AG04449 (cell line): ENCODE measurements at regions not wholly inside any gene's neighbourhood (a gene's known extent, or its start where the extent isn't known, plus 50 kb on each side); places are given as distances from the start of the nearest gene placed in this dataset.
A peak's percentile ranks its signal among the peaks of the same experiment; 100 is the strongest.

Experiments
- CTCF ChIA-PET: fragments of 350-600 bp; formaldehyde crosslinking; extraction: SDS; loops from one replicate; lab custom pipeline; 2021; ENCODE audit warnings: antibody characterized with exemption; lab: Yijun Ruan, JAX
- POLR2A ChIA-PET: fragments of 400-600, 350-600 bp; formaldehyde crosslinking; extraction: SDS; loops from one replicate; lab custom pipeline; 2020; ENCODE audit warnings: antibody characterized with exemption, inconsistent platforms; lab: Yijun Ruan, JAX
- DNase-seq: peaks from one replicate; pipeline ENCODE4 v3.0.0-alpha.2; 2010; ENCODE audit warnings: low read depth, low spot score
- H3K4me3 ChIP-seq: 2 replicates; pipeline ENCODE4 v1.5.1; 2011; ENCODE audit warnings: low read depth, mild to moderate bottlenecking, control low read depth, low read length
- TF ChIP-seq, protein P1 (sequence below): IDR thresholded peaks from one replicate; pipeline ENCODE4 v1.5.1; 2011; ENCODE audit warnings: mild to moderate bottlenecking, moderate library complexity, low read length, control low read depth, inconsistent platforms; ENCODE audit not compliant: insufficient read depth; ENCODE audit errors: missing control alignments

DNA sequence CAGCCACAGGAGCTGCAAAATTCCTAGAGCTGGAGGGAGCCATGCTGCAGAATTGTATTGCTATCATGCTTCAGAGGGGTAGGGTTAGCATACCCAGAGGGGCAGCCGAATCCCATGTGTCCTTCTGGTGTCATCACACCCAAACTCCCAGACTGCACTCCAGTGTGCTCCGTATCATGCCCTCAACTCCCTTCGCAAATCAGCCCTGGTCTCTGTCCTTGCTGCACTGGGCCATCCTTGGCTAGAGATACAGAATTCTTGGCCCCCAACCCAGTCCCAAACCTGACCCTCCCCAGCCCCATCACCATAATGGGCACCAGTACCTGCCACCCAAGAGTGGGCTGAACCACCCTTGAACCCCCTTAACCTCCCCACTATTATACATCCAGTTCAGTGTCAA, 138.3 kb downstream of the ANKRD60 start:
- TF ChIP-seq, protein P1, sequence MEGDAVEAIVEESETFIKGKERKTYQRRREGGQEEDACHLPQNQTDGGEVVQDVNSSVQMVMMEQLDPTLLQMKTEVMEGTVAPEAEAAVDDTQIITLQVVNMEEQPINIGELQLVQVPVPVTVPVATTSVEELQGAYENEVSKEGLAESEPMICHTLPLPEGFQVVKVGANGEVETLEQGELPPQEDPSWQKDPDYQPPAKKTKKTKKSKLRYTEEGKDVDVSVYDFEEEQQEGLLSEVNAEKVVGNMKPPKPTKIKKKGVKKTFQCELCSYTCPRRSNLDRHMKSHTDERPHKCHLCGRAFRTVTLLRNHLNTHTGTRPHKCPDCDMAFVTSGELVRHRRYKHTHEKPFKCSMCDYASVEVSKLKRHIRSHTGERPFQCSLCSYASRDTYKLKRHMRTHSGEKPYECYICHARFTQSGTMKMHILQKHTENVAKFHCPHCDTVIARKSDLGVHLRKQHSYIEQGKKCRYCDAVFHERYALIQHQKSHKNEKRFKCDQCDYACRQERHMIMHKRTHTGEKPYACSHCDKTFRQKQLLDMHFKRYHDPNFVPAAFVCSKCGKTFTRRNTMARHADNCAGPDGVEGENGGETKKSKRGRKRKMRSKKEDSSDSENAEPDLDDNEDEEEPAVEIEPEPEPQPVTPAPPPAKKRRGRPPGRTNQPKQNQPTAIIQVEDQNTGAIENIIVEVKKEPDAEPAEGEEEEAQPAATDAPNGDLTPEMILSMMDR: no peak
- DNase-seq: no peak
- POLR2A ChIA-PET: no interaction called here
- H3K4me3 ChIP-seq: no peak overlapping the region
- CTCF ChIA-PET: no interaction called here

DNA sequence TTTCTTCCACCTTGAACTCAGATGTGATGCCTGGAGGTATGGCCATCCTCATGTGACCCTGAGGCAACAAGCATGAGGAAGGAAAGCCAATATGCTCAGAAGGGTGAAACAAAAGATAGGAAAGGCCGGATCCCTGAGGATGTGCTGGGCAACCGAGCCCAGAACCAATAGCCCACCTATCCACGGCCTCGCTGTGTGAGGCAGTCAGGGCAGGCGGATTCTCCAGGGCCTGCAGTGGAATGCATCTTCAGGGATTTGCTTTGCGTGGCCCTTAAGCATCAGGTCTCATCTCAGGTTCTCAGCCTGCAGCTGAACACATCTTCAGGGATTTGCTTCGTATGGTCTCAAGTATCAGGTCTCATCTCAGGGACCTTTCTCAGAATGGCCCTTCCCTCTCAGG, 139.8 kb downstream of the ANKRD60 start:
- TF ChIP-seq, protein P1: no peak
- CTCF ChIA-PET: interaction anchor here (1.2 to 4.0 kb wide), 12 partner anchors 8 to 491 kb away, joined by 3 to 59 read pairs (median 7); no protein-coding TSS in a partner anchor
- POLR2A ChIA-PET: no interaction called here
- no peak for DNase-seq
- H3K4me3 ChIP-seq: no peak overlapping the region

DNA sequence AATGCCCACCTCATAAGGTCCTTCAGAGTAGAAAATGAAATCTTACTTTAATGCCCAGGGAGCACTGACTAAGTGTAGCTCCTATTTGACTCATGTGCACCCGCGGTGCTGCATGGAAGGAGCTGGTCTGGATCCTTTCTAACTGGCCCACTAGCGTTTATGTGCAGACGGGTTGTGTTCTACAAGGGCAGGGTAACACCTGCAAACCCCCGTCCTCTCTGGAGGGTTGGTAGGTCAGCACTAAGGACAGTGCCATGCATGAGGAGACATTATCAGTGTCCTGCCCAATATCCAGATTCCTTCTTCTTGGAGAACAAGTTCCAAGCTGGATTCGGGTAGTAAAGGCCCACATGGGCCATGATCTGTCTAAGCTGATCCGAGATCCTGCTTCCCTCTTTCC, 140.3 kb downstream of the ANKRD60 start:
- CTCF ChIA-PET: interaction anchor here (0.9 to 4.0 kb wide), 20 partner anchors 8 to 494 kb away, joined by 3 to 59 read pairs (median 6); no protein-coding TSS in a partner anchor
- TF ChIP-seq, protein P1: no peak
- DNase-seq: no peak
- POLR2A ChIA-PET: no interaction called here
- no peak overlapping the region for H3K4me3 ChIP-seq

DNA sequence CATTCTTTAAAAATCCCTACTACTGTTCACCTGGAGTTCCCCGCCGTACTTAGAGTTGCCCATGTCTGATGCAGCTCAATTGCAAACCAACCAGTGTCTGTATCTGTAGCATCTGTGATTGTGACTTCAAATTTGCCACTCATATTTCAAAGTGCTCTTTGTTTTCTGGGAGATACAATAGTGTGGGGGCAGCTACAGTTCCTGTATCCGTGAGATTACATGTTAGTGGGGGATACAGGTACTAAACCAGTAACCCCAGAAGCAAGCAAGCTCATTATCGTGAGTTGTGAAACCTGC, 140.9 kb downstream of the ANKRD60 start:
- POLR2A ChIA-PET: no interaction called here
- TF ChIP-seq, protein P1: no peak
- no peak overlapping the region for H3K4me3 ChIP-seq
- CTCF ChIA-PET: interaction anchor here (0.6 to 4.0 kb wide), 38 partner anchors 8 to 493 kb away, joined by 3 to 59 read pairs (median 4); partner anchors contain the start of gene PMEPA1
- DNase-seq: no peak

DNA sequence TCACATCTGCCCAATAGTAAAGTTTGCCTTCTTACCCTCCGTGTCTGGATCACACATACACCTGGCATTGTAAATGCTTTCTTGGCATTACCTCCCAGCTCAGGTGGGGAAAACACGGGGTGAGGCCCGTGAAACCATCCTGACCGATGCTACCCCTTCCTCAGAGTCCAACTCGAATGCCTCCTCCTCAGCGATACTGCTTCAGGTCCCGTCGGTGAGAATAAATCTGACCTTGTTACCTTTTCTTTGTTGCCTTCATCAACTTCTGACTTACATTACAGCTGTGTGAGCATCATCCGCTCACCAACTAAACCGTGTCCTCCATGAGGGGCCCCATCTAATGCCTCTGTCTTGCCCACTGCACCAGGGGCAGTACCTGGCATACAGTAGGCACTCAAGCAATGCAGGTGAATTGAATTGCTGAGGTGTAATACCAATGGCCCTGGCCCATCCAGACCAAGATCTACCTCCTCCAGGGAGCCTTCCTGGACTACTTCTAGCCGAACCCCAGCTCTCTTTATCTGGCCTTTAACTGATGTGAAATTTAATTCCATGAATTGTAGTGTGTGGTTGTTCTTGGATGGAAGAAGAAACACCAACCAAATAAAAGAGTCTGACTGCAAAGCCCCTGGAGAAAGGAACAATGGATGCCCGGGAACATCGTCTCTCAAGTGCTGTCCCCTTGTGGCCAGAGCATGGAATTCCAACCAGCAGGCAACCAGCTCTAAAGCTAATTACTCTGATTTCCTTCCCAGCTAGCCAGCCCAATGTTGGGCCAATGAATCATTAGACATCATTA, 141.5 kb downstream of the ANKRD60 start:
- H3K4me3 ChIP-seq: no peak overlapping the region
- CTCF ChIA-PET: interaction anchor here (0.6 to 4.0 kb wide), 38 partner anchors 9 to 493 kb away, joined by 3 to 59 read pairs (median 4); partner anchors contain the start of gene PMEPA1
- POLR2A ChIA-PET: no interaction called here
- TF ChIP-seq, protein P1: peak; percentile 84
- DNase-seq: no peak

DNA sequence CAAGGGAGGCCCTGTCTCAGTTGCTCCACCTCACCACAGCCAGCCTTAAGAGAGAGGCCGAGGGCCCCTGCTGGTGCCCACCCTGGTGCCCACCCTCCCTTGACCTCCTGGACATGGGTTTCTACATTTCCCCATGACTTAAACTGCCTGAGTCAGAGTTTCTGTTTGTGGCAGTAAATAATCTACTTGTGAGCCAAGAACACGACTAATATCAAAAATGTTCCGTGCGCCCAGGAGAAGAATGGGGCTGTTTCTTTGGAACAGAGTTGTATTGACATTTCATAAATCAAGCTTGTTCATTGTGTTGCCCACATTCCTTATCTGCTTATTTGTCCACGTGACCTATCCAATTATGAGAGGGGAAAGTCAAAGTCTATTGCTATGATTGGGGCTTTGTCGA, 143.5 kb downstream of the ANKRD60 start:
- TF ChIP-seq, protein P1: no peak
- DNase-seq: no peak
- POLR2A ChIA-PET: no interaction called here
- no peak overlapping the region for H3K4me3 ChIP-seq
- CTCF ChIA-PET: interaction anchor here (0.9 to 1.6 kb wide), 3 partner anchors 11 to 409 kb away, joined by 3 to 4 read pairs (median 4); no protein-coding TSS in a partner anchor
